ENCODE measurements at regions not wholly inside any gene's neighbourhood (a gene's known extent, or its start where the extent isn't known, plus 50 kb on each side); places are given as distances from the start of the nearest gene placed in this dataset.

DNA sequence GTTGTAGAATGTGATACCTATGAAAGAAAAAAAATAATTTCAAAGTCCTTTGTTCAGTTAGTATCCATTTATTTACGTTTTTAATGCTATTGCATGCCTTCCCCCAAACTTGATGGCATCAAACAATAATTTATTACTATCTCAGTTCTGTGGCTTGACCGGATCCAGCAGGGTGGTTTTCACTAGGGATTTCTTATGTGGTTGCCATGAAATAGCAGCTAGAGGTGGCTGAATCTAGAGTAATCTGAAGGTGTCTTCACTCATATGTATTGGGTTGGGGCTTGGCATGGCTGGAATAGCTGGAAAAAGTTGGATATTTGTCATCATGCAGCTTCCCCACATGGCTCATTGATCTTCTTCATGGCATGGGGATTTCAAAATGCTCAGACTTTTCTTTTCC, 619.3 kb upstream of the ZNF608 start:
- TF ChIP-seq, protein P1, sequence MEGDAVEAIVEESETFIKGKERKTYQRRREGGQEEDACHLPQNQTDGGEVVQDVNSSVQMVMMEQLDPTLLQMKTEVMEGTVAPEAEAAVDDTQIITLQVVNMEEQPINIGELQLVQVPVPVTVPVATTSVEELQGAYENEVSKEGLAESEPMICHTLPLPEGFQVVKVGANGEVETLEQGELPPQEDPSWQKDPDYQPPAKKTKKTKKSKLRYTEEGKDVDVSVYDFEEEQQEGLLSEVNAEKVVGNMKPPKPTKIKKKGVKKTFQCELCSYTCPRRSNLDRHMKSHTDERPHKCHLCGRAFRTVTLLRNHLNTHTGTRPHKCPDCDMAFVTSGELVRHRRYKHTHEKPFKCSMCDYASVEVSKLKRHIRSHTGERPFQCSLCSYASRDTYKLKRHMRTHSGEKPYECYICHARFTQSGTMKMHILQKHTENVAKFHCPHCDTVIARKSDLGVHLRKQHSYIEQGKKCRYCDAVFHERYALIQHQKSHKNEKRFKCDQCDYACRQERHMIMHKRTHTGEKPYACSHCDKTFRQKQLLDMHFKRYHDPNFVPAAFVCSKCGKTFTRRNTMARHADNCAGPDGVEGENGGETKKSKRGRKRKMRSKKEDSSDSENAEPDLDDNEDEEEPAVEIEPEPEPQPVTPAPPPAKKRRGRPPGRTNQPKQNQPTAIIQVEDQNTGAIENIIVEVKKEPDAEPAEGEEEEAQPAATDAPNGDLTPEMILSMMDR (IDR thresholded peaks at IDR 0.05; ENCODE audit: low read depth, low read length, missing input control), result no peak
- TF ChIP-seq, protein P2, sequence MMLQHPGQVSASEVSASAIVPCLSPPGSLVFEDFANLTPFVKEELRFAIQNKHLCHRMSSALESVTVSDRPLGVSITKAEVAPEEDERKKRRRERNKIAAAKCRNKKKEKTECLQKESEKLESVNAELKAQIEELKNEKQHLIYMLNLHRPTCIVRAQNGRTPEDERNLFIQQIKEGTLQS (IDR thresholded peaks at IDR 0.05), result no peak
- no peak for TF ChIP-seq TAF1 (conservative IDR thresholded peaks at IDR 0.05)
- TF ChIP-seq YY1 (IDR thresholded peaks at IDR 0.05), result no peak
- no peak for TF ChIP-seq RAD21 (IDR thresholded peaks at IDR 0.05)
- TF ChIP-seq JUND (IDR thresholded peaks at IDR 0.05), result no peak
- no peak for TF ChIP-seq FOXA1 (IDR thresholded peaks at IDR 0.05)
- TF ChIP-seq RXRA (IDR thresholded peaks at IDR 0.05), result no peak
- TF ChIP-seq SP1 (IDR thresholded peaks at IDR 0.05), result no peak
- no peak for TF ChIP-seq FOXA2 (IDR thresholded peaks at IDR 0.05)

Data from liver (tissue), 3 donors.